Skin of body (tissue), 1 donor: ENCODE measurements at regions not wholly inside any gene's neighbourhood (a gene's known extent, or its start where the extent isn't known, plus 50 kb on each side); places are given as distances from the start of the nearest gene placed in this dataset.

Experiments
- DNase-seq: peaks from one replicate; lab custom pipeline; 2025; lab: John Stamatoyannopoulos, UW

DNA sequence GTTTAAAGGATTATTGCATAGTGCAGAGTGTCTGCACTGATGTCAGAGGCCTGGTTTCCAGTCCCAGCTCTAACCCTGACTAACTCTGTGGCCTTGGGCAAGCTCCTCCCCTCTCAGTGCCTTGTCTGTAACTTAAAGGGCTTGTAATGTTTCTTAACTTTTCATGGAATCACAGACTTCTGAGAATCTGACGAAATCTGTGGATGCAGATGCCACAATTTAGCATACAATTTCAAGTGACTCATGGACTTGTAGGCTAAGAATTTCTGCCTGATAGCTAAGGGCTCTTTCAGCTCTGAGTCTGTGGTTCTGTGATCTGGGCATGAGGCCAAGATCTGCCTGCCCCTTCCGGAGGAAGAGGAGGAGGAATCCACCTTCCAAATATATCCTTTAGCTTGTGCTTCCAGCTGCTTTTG is 236.9 kb downstream of the AR start:
- DNase-seq: peak; percentile 46

DNA sequence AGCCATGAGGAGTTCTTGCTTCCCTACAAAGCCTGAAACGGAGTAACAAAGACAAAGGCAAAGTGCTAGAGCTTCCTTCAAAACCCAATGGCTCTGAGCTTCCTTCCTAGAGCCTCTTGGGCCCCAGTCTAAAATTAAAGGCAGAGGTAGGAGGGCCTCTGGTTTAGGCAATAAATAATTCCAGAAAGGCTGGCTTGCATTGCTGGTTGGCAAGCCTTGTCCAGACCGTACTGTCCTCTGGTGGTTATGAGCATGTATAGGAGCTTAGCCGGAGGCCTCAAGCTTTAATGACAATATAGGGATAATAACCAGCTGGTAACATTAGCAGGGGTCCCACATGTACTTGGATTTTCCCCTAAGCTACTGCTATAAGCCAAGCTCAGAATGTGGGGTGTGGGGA is 237.3 kb downstream of the AR start:
- peak; percentile 23 for DNase-seq

GRCh38 chrX:67784712-67785111 is 240.9 kb downstream of the AR start:
- no peak for DNase-seq

DNA sequence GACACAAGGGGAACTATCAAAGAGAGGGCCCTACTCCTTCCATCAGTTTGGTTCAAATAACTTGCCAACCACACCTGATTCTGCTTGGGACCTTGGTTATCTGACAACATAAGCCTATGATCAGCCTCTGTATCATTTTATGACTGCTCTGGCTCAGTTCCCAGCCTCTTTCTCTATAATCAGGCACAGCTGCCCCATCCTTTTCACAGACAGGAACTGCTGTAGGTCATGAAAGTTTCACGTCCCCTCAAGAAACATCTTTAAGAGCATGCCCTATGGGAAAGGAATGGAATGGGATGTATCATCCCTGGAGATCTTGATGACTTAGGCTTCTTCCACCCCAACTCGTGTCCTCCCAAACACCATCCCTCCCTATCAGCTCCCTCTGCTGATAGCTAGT is 243.4 kb downstream of the AR start:
- no peak for DNase-seq

DNA sequence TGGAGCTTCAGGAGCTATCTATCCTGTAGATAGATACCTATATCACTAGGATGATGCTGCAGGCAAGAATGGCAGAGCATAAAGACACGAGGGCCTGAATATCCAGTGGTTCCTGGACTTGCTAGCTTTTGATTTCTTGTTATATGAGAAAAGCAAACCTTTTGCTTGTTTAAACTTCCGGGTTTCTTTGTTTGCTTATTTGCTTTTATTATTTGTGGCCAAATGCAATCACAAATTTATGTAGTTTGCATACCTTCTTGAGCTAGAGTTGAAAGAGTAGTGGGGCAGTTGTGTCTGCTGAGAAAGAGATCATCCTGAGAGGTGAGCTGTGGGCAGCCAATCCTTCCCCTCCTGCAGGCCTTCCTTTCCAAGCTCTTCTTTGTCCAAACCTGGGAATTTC is 245.7 kb downstream of the AR start:
- no peak for DNase-seq
